SK-N-SH (cell line): ENCODE measurements at regions not wholly inside any gene's neighbourhood (a gene's known extent, or its start where the extent isn't known, plus 50 kb on each side); places are given as distances from the start of the nearest gene placed in this dataset.

ENCODE experiments used
- CTCF ChIA-PET: fragments of 300-600, 350-600 bp; formaldehyde crosslinking; extraction: SDS; loops from one replicate; lab custom pipeline; 2021; lab: Yijun Ruan, JAX
- POLR2A ChIA-PET: fragments of 350-600 bp; sonication (Branson Sonifier 250); formaldehyde crosslinking; extraction: SDS; loops from one replicate; lab custom pipeline; 2020; ENCODE audit warnings: antibody characterized with exemption, inconsistent platforms; lab: Yijun Ruan, JAX
- DNase-seq: peaks from one replicate; pipeline ENCODE4 v3.0.0; 2012
- H2AFZ ChIP-seq: fragments of 200-600 bp; sonication (generic); 2 replicates; pipeline ENCODE4 v1.8.1; 2016; ENCODE audit warnings: antibody characterized with exemption, mild to moderate bottlenecking, low read depth
- H3F3A ChIP-seq: fragments of 200-600 bp; sonication (generic); replicated peaks from 2 replicates; pipeline ENCODE3; 2016; ENCODE audit warnings: antibody characterized with exemption, mild to moderate bottlenecking; ENCODE audit not compliant: insufficient read depth
- H3K27ac ChIP-seq, 2 experiments: fragments of 200-500 bp in 1 of 2; fragments of 200-600 bp in 1 of 2; sonication (Bioruptor generic) in 1 of 2; sonication (generic), shearing (Covaris generic) in 1 of 2; 2 replicates each; pipeline versions ENCODE4 v1.5.1 to v1.6.1; 2014 to 2016; ENCODE audit warnings: low read depth in 2 of 2, inconsistent platforms in 1 of 2, low read length in 1 of 2, mild to moderate bottlenecking in 1 of 2, mixed read lengths in 1 of 2
- H3K27me3 ChIP-seq: fragments of 200-600 bp; sonication (generic), shearing (Covaris generic); 2 replicates; pipeline ENCODE4 v1.6.1; 2016; ENCODE audit warnings: mixed run types; ENCODE audit not compliant: insufficient read depth
- H3K36me3 ChIP-seq, 2 experiments: fragments of 200-500 bp in 1 of 2; fragments of 200-600 bp in 1 of 2; sonication (Bioruptor generic) in 1 of 2; sonication (generic) in 1 of 2; replicated peaks in 1 of 2; 2 replicates each; pipeline versions ENCODE3 to v1.5.1; 2014 to 2016; ENCODE audit warnings: low read length in 1 of 2, mild to moderate bottlenecking in 1 of 2; ENCODE audit not compliant: insufficient read depth in 2 of 2, control insufficient read depth in 1 of 2
- H3K4me1 ChIP-seq, 2 experiments: fragments of 200-500 bp in 1 of 2; fragments of 200-600 bp in 1 of 2; sonication (Bioruptor generic) in 1 of 2; sonication (generic), shearing (Covaris generic) in 1 of 2; 2 replicates each; pipeline versions ENCODE4 v1.5.1 to v1.6.1; 2014 to 2016; ENCODE audit warnings: low read depth in 1 of 2, low read length in 1 of 2, mixed run types in 1 of 2; ENCODE audit not compliant: insufficient read depth in 2 of 2, control insufficient read depth in 1 of 2
- H3K4me2 ChIP-seq: fragments of 200-600 bp; sonication (generic), shearing (Covaris generic); 2 replicates; pipeline ENCODE4 v1.6.1; 2017; ENCODE audit warnings: mixed run types
- H3K4me3 ChIP-seq, 2 experiments: fragments of 200-500 bp in 1 of 2; fragments of 200-600 bp in 1 of 2; sonication (Bioruptor generic) in 1 of 2; sonication (generic), shearing (Covaris generic) in 1 of 2; 2 replicates each; pipeline versions ENCODE4 v1.5.1 to v1.8.1; 2014 to 2016; ENCODE audit warnings: low read depth in 2 of 2, inconsistent platforms in 1 of 2, low read length in 1 of 2, mild to moderate bottlenecking in 1 of 2, mixed read lengths in 1 of 2, moderate library complexity in 1 of 2
- H3K79me2 ChIP-seq: fragments of 200-600 bp; sonication (generic); 2 replicates; pipeline ENCODE4 v1.8.1; 2017; ENCODE audit warnings: mild to moderate bottlenecking; ENCODE audit not compliant: insufficient read depth
- H3K9ac ChIP-seq: fragments of 200-600 bp; sonication (generic); 2 replicates; pipeline ENCODE4 v1.6.1; 2017; ENCODE audit warnings: mixed run types
- H3K9me2 ChIP-seq: fragments of 200-600 bp; sonication (generic); 2 replicates; pipeline ENCODE4 v1.6.1; 2017; ENCODE audit warnings: mixed run types
- H3K9me3 ChIP-seq: fragments of 200-600 bp; sonication (generic); 2 replicates; pipeline ENCODE4 v1.6.1; 2017; ENCODE audit warnings: mixed run types, mild to moderate bottlenecking, moderate library complexity
- H4K20me1 ChIP-seq: fragments of 200-600 bp; sonication (generic); 2 replicates; pipeline ENCODE4 v1.6.1; 2017; ENCODE audit warnings: mild to moderate bottlenecking, mixed run types; ENCODE audit not compliant: insufficient read depth
- CHD2 ChIP-seq: fragments of 150-350 bp; IDR thresholded peaks from 2 replicates; pipeline ENCODE4 v1.6.1; 2018; ENCODE audit warnings: low read length; ENCODE audit not compliant: partially characterized antibody
- EZH2phosphoT487 ChIP-seq: fragments of 200-600 bp; sonication (generic); IDR thresholded peaks from 2 replicates; pipeline ENCODE4 v1.6.1; 2017; ENCODE audit warnings: low read depth, mixed run types, mild to moderate bottlenecking, antibody characterized with exemption, moderate library complexity, borderline replicate concordance
- FOSL2 ChIP-seq: IDR thresholded peaks from 2 replicates; pipeline ENCODE4 v1.4.0; 2012; ENCODE audit warnings: low read depth, mild to moderate bottlenecking, moderate library complexity, borderline replicate concordance
- FOXJ3 ChIP-seq: sonication (generic); formaldehyde crosslinking; IDR thresholded peaks from 2 replicates; pipeline ENCODE4 v1.5.1; 2020; ENCODE audit warnings: mild to moderate bottlenecking, missing genetic modification reagents
- GABPA ChIP-seq: IDR thresholded peaks from 2 replicates; pipeline ENCODE4 v1.4.0; 2012; ENCODE audit warnings: low read depth, mild to moderate bottlenecking
- GATA2 ChIP-seq: sonication (generic); formaldehyde crosslinking; IDR thresholded peaks from 2 replicates; pipeline ENCODE4 v1.5.0; 2020; ENCODE audit warnings: mild to moderate bottlenecking, missing genetic modification reagents
- IRF3 ChIP-seq: fragments of 150-350 bp; IDR thresholded peaks from 2 replicates; pipeline ENCODE4 v1.6.1; 2016; ENCODE audit warnings: mild to moderate bottlenecking, low read depth, low read length
- JUND ChIP-seq: IDR thresholded peaks from 2 replicates; pipeline ENCODE4 v1.4.0; 2012
- MXI1 ChIP-seq: IDR thresholded peaks from 2 replicates; pipeline ENCODE4 v1.6.1; 2012; ENCODE audit warnings: mild to moderate bottlenecking, low read depth, low read length, improper control_type of control experiment
- PBX3 ChIP-seq: IDR thresholded peaks from 2 replicates; pipeline ENCODE4; 2012
- RCOR1 ChIP-seq: fragments of 150-350 bp; IDR thresholded peaks from 2 replicates; pipeline ENCODE4 v1.6.1; 2017; ENCODE audit warnings: antibody characterized with exemption, low read length
- RFX5 ChIP-seq: IDR thresholded peaks from 2 replicates; pipeline ENCODE4 v1.6.1; 2012; ENCODE audit warnings: mild to moderate bottlenecking, improper control_type of control experiment, low read length
- RXRA ChIP-seq: IDR thresholded peaks from 2 replicates; pipeline ENCODE4 v1.4.0; 2012; ENCODE audit warnings: low read depth, mild to moderate bottlenecking, borderline replicate concordance
- TEAD4 ChIP-seq: IDR thresholded peaks from 2 replicates; pipeline ENCODE4 v1.4.0; 2012; ENCODE audit warnings: mild to moderate bottlenecking, borderline replicate concordance; ENCODE audit not compliant: insufficient read depth
- YY1 ChIP-seq: IDR thresholded peaks from 2 replicates; pipeline ENCODE4 v1.4.0; 2012; ENCODE audit warnings: low read depth, mild to moderate bottlenecking
- WGBS: methylation state at CpG from one replicate; pipeline ENCODE4 v1.1.6; 2017; ENCODE audit warnings: low lambda C conversion rate; 5-methylcytosine and 5-hydroxymethylcytosine counted together

GRCh38 chr18:22858121-22858520, 75.0 kb upstream of the RBBP8 start:
- Histone ChIP-seq H4K20me1 (no peaks in the 10 kb centered on the region), H3K27me3 (no peaks in the 10 kb centered on the region), H3K36me3 (no peaks in the 10 kb centered on the region), H3K9me3 (no peaks in the 10 kb centered on the region), H3K4me2 (no peak overlapping the region), H3K4me1 (no peaks in the 10 kb centered on the region), H3K79me2 (no peaks in the 10 kb centered on the region), H3K9me2 (no peaks in the 10 kb centered on the region), H3K4me3 (no peak overlapping the region), H3K9ac (no peak overlapping the region), H3F3A (no peaks in the 10 kb centered on the region), H3K27ac (no peak overlapping the region), H2AFZ (no peak overlapping the region)
- WGBS, result 23% methylated on average over 1 of the region's 1 CpG
- ChIA-PET POLR2A (no interaction called here), CTCF (interaction anchor here (0.8 kb wide), 1 partner anchor 11 kb away, joined by 4 read pairs; no protein-coding TSS in a partner anchor)
- TF ChIP-seq CHD2, result no peak
- no peak for TF ChIP-seq RCOR1
- TF ChIP-seq GATA2 (CRISPR knock-in tag), result no peak
- no peak for TF ChIP-seq MXI1
- no peak for TF ChIP-seq RXRA
- no peak for TF ChIP-seq FOSL2
- no peak for TF ChIP-seq FOXJ3 (CRISPR knock-in tag)
- TF ChIP-seq JUND, result no peak
- no peak for TF ChIP-seq EZH2phosphoT487
- TF ChIP-seq PBX3, result no peak
- no peak for DNase-seq

- H3K9me3 ChIP-seq, result no peaks in the 10 kb centered on the region
Measured at GRCh38 chr18:22860807-22861206, 72.3 kb upstream of the RBBP8 start.

More at GRCh38 chr18:22860807-22861206, 72.3 kb upstream of the RBBP8 start:
- Histone ChIP-seq H3K4me2 (no peak overlapping the region), H3K27me3 (no peaks in the 10 kb centered on the region), H3K4me3 (no peak overlapping the region), H3K27ac (no peak overlapping the region), H2AFZ (no peak overlapping the region), H3K9ac (no peak overlapping the region), H4K20me1 (no peaks in the 10 kb centered on the region), H3K36me3 (no peaks in the 10 kb centered on the region), H3K4me1 (no peaks in the 10 kb centered on the region), H3K9me2 (no peaks in the 10 kb centered on the region), H3K79me2 (no peaks in the 10 kb centered on the region), H3F3A (no peaks in the 10 kb centered on the region)
- WGBS, result 37% methylated on average over 3 of the region's 3 CpGs
- TF ChIP-seq IRF3 (no peak), PBX3 (no peak), TEAD4 (no peak), MXI1 (no peak), RFX5 (no peak), JUND (no peak), GATA2 (CRISPR knock-in tag) (no peak), RCOR1 (no peak), YY1 (no peak), GABPA (no peak), EZH2phosphoT487 (no peak)
- ChIA-PET CTCF (interaction anchor here (0.7 to 1.8 kb wide), 2 partner anchors 22 to 122 kb away, joined by 3 to 4 read pairs; no protein-coding TSS in a partner anchor), POLR2A (no interaction called here)
- DNase-seq, result no peak
